HG03066 (cell line): ENCODE measurements at regions not wholly inside any gene's neighbourhood (a gene's known extent, or its start where the extent isn't known, plus 50 kb on each side); places are given as distances from the start of the nearest gene placed in this dataset.
"Not testable (repeated sequence)": the region's sequence is repeated elsewhere in the genome, so short reads cannot be mapped to it uniquely, and the experiment has no call there.

Source experiments
- ATAC-seq: cut with Tn5 transposase; IDR thresholded peaks from one replicate; pipeline ENCODE4 v1.9.1; 2021; ENCODE audit warnings: low read depth; ENCODE audit not compliant: unreplicated experiment

DNA sequence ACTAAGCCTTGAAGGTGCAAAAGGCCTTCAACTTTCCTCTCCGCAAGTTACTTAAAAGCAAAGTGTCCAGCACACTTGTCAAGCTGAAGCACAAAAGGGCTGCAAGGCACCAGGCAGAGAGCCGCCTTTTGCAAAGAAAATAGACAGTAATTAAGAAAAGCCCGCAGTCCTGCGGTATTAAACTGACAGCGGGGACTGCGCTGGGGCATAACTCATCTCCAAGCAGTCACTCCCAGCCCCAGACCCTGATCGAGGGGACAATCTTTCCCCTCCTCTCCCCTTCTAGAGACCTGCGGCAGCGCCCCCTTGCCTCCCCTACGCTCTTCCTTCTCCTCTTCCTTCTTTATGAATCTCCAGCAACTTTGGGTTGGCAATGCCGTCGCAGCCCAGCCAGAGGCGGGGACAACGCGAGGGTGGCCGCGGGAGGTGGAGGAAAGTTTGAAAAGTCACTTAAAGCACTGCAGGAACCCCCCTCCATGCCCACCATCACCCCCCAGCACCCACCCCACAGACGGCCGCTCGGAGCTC is 200.9 kb upstream of the CAND1 start:
- ATAC-seq, result no peak

GRCh38 chr12:67068761-67069450 is 200.3 kb upstream of the CAND1 start:
- ATAC-seq, result peak; percentile 50

DNA sequence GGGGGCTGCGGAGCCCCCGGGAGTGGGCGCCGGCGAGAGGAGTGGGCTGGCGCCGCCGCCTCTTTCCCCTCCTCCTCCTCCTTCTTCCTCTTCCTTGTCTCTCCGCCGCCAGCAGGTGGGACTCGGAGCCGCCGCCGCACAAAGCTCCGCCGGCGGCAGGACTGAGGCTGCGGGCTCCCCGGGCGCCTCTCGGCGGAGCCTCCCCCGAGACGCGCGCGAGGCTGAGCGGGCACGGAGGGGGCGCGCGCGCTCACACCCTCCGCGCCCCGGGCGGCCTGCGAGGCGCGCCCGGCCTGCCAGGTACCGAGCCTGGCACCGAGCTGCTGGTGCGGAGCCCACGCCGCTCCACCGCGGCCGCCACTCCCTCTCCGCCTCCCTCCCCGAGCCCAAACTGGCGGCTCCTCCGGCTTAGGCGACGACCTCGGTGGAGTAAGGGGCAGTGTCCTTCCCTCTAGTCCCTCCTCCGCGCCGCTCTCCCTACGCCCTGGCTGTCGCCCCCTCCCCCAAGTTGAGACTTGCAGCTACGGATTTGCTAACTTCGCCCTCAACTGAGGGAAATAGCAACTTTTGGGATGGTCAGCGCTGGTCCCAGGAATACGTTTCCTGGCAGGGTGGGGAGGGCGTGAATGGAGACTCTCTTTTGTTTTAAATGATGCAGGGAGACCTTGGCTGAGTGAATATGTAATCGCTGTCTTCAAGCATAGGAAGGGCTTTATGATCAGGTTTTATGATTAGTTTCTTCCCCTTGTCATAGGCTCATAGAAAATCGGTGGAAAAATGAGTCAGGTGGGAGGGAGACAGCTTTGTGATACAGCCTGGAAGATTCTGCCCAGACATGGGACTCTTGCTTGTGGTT is 199.5 kb upstream of the CAND1 start:
- ATAC-seq, result peak; percentile 53

- ATAC-seq, result no peak
Observed at GRCh38 chr12:67070307-67070600, 198.9 kb upstream of the CAND1 start.

DNA sequence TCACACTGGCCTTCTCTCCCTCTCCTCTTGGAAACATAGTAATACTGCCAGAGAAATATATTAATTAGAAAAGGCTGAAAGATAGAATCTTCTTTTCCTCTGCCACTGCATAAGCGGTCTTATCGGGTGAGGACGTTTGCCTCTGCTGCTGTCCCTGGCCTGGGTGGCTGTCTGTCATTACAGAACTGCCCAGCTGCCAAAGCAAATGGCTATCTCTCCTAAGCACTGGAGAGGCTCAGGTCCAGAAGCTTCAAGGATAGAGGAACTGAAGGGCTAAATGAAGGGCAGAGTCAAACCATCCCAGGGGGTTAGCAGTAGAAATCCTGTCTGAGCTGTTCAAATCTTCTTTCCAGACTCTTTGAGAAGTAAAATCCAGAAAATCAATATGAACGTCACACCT is 198.6 kb upstream of the CAND1 start:
- ATAC-seq, result no peak

DNA sequence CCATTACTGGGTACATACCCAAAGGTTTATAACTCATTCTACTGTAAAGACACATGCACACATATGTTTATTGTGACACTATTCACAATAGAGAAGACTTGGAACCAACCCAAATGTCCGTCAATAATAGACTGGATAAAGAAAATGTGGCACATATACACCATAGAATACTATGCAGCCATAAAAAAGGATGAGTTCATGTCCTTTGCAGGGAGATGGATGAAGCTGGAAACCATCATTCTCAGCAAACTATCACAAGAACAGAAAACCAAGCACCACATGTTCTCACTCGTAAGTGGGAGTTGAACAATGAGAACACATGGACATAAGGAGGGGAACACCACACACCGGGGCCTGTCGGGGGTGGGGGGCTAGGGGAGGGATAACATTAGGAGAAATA is 196.9 kb upstream of the CAND1 start:
- not testable (repeated sequence) for ATAC-seq

GRCh38 chr12:67073336-67073735 is 195.8 kb upstream of the CAND1 start:
- no peak for ATAC-seq

GRCh38 chr12:67074072-67074471 is 195.1 kb upstream of the CAND1 start:
- ATAC-seq, result no peak

GRCh38 chr12:67077617-67078016 is 191.5 kb upstream of the CAND1 start:
- ATAC-seq, result no peak

DNA sequence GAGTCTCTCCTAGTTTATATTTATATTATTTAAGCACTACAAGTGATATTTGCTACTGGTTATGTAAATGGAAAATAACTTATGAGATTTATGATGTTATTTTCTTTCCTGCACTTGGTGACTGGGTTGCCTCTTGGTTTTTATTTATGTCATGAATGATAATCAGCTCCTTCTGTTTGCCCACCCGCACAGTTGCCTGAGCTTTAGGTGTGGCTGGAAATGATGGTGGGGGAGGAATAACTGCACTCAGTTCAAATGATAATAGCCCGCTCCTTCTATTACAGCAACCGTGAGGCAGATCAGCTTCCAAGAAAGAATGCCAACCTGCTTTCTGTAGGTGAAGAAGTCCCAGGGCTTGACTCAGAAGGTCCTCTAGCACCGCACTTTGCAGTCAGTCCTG is 190.2 kb upstream of the CAND1 start:
- ATAC-seq, result no peak

DNA sequence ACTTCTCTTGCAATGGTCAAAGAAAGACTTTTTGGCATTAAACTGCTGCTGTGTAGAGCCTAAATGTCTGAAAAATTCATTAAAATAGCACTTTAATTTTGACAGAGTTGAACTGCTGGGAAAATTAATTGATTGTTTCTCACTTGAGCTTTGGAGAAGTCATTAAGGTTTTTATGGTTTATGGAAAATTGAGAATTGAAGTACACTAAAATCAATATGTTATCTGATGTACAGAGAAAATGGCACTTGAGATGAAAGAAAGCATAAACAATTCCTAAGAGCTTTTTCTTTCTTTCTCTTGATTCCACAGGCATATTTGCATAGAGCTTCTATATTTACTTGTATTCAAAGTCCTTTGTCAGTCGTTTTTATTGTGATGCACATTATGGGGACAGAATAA is 188.5 kb upstream of the CAND1 start:
- ATAC-seq, result no peak

GRCh38 chr12:67082221-67082620 is 186.9 kb upstream of the CAND1 start:
- no peak for ATAC-seq

DNA sequence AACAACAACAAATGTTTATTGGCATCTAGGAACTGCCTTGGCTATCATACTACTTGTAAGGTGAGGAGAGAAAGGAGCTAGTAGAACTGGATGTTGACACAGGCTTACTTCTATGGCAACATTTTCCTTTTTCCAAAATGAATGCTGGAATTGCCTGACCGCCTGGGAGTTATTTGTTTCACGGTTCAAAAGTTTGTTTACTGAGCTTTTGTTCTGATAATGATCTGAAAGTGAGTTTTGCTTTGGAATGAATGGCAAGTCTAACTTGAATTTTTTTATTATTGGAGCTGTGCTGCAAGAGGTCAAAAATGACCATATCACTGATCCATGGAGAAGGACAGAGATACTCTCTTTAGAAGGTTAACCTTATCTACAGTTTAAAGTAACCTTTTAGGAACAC is 183.5 kb upstream of the CAND1 start:
- ATAC-seq, result no peak

- no peak for ATAC-seq
Observed at GRCh38 chr12:67086116-67086515, 183.0 kb upstream of the CAND1 start.

DNA sequence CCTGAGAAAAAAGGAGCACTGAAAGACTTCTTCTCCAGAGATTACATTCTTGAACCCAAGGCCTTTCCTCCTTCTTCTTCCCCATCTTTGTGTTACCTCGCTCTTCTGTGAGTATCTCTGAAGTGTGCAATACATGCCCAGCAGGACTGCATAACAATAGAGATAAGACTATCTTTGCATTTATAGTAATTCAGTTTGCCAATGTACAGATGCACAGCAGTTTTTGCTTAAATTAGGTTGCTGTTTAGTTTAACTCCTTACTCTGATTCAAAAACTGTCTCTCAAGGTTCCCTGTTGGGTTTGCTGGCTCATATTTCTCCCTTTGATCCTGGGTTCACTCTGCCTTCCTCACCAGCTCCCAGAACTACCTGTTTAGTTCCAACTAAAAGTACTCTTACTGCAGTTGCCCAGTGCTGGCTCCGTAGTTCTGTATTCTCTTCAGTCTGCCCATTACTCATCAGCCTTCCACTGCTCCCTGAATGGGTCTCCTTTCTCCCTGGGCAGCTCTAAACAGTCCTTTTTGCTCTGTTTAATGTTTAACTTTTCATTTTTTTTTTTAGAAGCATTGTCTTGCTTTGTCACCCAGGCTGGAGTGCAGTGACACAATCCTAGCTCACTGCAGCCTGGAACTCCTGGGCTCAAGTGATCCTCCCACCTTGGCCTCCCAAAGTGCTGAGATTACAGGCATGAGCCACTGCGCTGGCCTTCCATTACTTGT is 180.6 kb upstream of the CAND1 start:
- no peak for ATAC-seq

DNA sequence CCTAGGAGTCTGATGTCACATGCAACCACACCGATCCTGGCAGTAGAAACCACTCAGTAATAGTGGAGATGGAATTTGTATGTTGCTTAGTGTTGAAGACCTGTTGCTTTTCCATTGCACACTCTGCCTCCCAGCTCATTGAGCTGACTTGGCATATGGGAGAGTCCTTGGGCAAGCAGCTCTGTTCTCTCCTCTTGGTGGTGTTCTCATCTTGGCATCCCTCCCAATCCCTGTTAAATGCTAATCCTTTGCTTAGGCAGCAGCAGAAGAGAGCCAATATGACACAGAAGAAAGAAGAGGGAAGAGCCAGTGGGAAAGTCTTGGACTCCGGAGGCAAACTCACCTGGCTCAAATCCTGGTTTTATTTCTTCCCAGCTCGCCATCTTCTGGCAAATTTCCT is 178.0 kb upstream of the CAND1 start:
- ATAC-seq, result no peak

- ATAC-seq, result no peak
Observed at GRCh38 chr12:67091678-67092077, 177.5 kb upstream of the CAND1 start.

GRCh38 chr12:67092934-67093333 is 176.2 kb upstream of the CAND1 start:
- ATAC-seq, result not testable (repeated sequence)

DNA sequence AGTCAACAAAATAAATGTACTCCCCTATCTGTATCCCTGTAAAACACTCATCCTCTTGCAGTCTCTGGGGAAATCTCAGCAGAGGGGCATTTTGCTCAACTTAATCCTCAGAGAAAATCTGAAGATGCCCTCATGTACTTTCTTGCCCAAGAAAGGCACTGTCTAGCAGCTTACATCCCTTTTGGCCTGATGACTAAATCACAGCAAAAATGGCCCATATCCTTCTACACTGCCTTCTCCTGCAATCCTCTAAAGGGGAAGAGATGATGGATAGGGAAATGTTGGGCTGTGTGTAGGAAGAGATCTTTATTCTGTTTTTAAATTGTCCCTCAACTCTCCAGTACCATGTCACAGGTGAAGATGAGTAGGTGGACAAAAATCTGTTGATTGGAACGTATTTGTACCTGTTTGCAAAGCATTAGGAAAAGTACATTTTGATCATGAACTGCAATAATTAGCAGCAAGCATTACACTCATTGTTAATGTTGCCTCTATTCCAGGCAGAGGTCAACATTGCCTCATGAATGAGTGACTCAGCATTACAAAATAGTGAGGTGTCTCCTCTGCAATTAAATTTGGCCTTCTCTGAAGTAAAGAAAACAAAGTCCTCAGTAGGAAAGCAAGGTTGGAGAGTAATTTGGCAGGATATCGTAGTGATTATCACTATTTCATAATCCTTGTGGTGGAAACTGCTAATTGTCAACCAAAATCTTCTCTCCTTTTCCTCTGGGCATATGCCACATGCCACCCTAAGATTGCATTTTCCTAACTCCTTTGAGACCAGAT is 172.4 kb upstream of the CAND1 start:
- no peak for ATAC-seq

- ATAC-seq, result no peak
Observed at GRCh38 chr12:67099858-67100257, 169.3 kb upstream of the CAND1 start.

DNA sequence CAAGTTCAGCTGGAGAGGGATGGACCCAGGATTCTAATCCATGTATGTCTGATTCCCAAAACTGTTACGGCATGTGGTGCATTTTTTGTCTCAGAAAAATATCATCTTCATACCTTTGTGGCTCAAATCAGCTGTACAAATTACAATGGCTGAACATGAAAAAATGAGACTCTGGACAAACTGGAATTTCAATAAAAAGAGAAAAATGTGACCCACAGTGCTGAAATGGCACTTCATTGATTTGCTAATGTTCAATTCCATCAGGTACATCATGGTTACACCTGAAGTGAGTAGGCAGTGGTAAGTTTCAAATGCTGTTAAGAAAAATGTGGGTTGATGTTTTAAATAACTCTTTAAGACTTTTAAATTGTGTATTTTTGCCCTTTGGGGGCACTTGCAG is 165.6 kb upstream of the CAND1 start:
- ATAC-seq, result no peak
